ENCODE measurements at regions not wholly inside any gene's neighbourhood (a gene's known extent, or its start where the extent isn't known, plus 50 kb on each side); places are given as distances from the start of the nearest gene placed in this dataset.

DNA sequence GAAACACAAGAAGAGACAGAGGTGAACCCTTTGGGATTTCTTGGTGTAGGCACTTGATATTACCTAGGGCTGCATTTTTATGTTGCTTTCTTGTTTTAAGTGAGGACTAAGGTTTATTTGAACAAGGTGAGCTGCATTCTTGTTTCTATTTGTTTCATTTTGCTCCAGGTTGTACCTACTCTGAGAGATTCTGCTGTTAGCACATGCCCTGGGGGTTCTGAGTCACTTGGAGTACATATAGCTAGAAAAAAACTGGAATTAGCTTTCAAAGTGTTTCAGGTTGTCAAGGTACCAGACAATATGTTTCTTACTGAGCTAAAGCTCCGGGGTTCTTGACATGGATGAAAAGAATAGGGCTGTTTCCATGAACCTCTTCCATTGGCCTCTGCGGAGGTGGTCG is 299.4 kb downstream of the ICE1 start:
- Histone ChIP-seq H3K36me3 (ENCODE audit: insufficient read depth, low read length) (no peaks in the 10 kb centered on the region), H3K9ac (ENCODE audit: low read depth, low read length) (no peak overlapping the region), H3K4me3 (ENCODE audit: low read length) (no peak overlapping the region), H3K27me3 (ENCODE audit: insufficient read depth, low read length) (no peaks in the 10 kb centered on the region), H3K27ac (ENCODE audit: low read depth, low read length) (no peak overlapping the region), H3K4me1 (ENCODE audit: insufficient read depth, low read length) (no peaks in the 10 kb centered on the region), H3K9me3 (ENCODE audit: insufficient read depth, low read depth, low read length) (peaks cover 5% of the 10 kb centered on the region; the same call in 1 of the 2 replicates)
- 97% methylated on average over 2 of the region's 3 CpGs for WGBS

DNA sequence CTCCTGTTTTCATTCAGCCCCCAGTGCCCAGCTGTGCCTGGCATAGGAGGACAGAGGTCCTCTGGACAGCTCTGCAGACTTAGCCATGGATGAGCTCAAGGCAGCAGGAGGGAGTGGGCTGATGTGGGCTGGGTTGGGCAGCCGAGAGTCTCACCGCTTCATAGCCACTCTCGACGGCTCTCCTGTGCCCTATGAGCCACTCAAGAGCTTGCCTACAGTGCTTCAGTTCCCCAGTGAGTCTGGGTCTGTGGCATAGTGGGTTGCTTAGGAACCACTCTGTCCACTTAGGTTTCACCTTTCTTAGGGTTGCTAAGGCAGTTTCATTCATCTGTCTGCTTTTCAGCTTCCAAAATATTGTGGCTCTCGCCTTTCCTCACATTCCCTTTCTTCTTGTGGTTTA is 296.8 kb downstream of the ICE1 start:
- no peak overlapping the region for H3K27ac ChIP-seq (ENCODE audit: low read depth, low read length)
- no peaks in the 10 kb centered on the region for H3K36me3 ChIP-seq (ENCODE audit: insufficient read depth, low read length)
- WGBS, result 93% methylated on average over 5 of the region's 5 CpGs
- no peak overlapping the region for H3K4me3 ChIP-seq (ENCODE audit: low read length)
- no peaks in the 10 kb centered on the region for H3K27me3 ChIP-seq (ENCODE audit: insufficient read depth, low read length)
- no peaks in the 10 kb centered on the region for H3K4me1 ChIP-seq (ENCODE audit: insufficient read depth, low read length)
- peaks cover 5% of the 10 kb centered on the region; the same call in 1 of the 2 replicates for H3K9me3 ChIP-seq (ENCODE audit: insufficient read depth, low read depth, low read length)
- H3K9ac ChIP-seq (ENCODE audit: low read depth, low read length), result no peak overlapping the region

DNA sequence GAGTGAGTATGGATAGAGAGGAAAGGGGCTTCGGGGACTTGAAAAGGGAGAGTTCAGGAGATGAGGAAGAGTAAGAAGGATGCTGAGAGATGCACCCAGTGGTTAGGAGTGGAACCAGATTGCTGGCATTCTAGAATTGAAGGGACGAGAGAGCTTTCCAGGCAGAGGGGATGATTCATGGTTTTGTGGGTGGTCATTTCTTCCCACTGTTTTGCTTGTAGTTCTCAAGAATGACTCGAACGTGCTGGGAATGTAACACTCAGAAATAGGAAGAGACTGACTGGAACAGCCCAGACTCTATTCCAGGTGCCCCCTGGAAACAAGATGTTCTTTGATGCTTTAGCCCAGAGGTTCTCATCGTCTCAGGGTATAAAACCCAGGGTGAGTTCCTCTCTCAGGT is 294.2 kb downstream of the ICE1 start:
- Histone ChIP-seq H3K4me1 (ENCODE audit: insufficient read depth, low read length) (no peaks in the 10 kb centered on the region), H3K36me3 (ENCODE audit: insufficient read depth, low read length) (no peaks in the 10 kb centered on the region), H3K27ac (ENCODE audit: low read depth, low read length) (no peak overlapping the region), H3K4me3 (ENCODE audit: low read length) (no peak overlapping the region), H3K9ac (ENCODE audit: low read depth, low read length) (no peak overlapping the region), H3K9me3 (ENCODE audit: insufficient read depth, low read depth, low read length) (no peaks in the 10 kb centered on the region), H3K27me3 (ENCODE audit: insufficient read depth, low read length) (no peaks in the 10 kb centered on the region)
- WGBS, result 88% methylated on average over 5 of the region's 5 CpGs

- no peaks in the 10 kb centered on the region for H3K27me3 ChIP-seq (ENCODE audit: insufficient read depth, low read length)
- H3K9me3 ChIP-seq (ENCODE audit: insufficient read depth, low read depth, low read length), result peaks cover 9% of the 10 kb centered on the region
- H3K4me1 ChIP-seq (ENCODE audit: insufficient read depth, low read length), result no peaks in the 10 kb centered on the region
- 75% methylated on average over 1 of the region's 1 CpG for WGBS
- H3K4me3 ChIP-seq (ENCODE audit: low read length), result no peak overlapping the region
- H3K36me3 ChIP-seq (ENCODE audit: insufficient read depth, low read length), result no peaks in the 10 kb centered on the region
- H3K27ac ChIP-seq (ENCODE audit: low read depth, low read length), result no peak overlapping the region
- H3K9ac ChIP-seq (ENCODE audit: low read depth, low read length), result no peak overlapping the region
Measured at GRCh38 chr5:5711592-5711991, 289.1 kb downstream of the ICE1 start.

GRCh38 chr5:5711112-5711511 is 288.6 kb downstream of the ICE1 start:
- no peak overlapping the region for H3K4me3 ChIP-seq (ENCODE audit: low read length)
- H3K27me3 ChIP-seq (ENCODE audit: insufficient read depth, low read length), result no peaks in the 10 kb centered on the region
- no peaks in the 10 kb centered on the region for H3K36me3 ChIP-seq (ENCODE audit: insufficient read depth, low read length)
- 100% methylated on average over 2 of the region's 2 CpGs for WGBS
- H3K4me1 ChIP-seq (ENCODE audit: insufficient read depth, low read length), result no peaks in the 10 kb centered on the region
- no peak overlapping the region for H3K27ac ChIP-seq (ENCODE audit: low read depth, low read length)
- no peak overlapping the region for H3K9ac ChIP-seq (ENCODE audit: low read depth, low read length)
- peaks cover 9% of the 10 kb centered on the region for H3K9me3 ChIP-seq (ENCODE audit: insufficient read depth, low read depth, low read length)

GRCh38 chr5:5710471-5710870 is 288.0 kb downstream of the ICE1 start:
- no peak overlapping the region for H3K4me3 ChIP-seq (ENCODE audit: low read length)
- no peak overlapping the region for H3K27ac ChIP-seq (ENCODE audit: low read depth, low read length)
- 89% methylated on average over 8 of the region's 8 CpGs for WGBS
- no peak overlapping the region for H3K9ac ChIP-seq (ENCODE audit: low read depth, low read length)
- no peaks in the 10 kb centered on the region for H3K4me1 ChIP-seq (ENCODE audit: insufficient read depth, low read length)
- H3K27me3 ChIP-seq (ENCODE audit: insufficient read depth, low read length), result no peaks in the 10 kb centered on the region
- peaks cover 9% of the 10 kb centered on the region for H3K9me3 ChIP-seq (ENCODE audit: insufficient read depth, low read depth, low read length)
- no peaks in the 10 kb centered on the region for H3K36me3 ChIP-seq (ENCODE audit: insufficient read depth, low read length)

DNA sequence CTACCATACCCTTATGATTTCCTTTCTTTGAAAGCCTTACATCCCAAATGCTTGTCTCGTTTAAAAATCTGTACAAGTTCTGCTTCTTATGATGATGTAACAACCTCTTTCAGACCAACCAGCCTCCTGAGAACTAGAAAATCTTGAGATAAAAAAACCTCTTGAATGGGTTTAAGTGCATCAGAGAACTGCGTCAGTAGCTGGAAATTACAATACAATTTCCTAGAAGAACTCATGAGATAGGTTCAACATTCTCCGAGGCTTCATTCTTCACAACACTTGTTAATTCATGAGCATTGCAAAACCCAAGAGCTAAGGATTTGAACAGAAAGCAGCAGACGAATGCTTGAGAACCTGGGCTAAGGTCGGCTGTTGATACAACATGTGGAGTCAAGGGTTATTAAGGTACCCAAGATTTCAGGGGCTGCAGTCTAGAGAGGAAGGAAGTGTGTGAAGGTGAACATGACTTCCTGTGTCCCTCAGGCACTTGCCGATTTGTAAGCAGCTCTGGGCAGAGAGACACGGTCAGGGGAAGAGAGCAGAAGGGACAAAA is 286.0 kb downstream of the ICE1 start:
- Histone ChIP-seq H3K9me3 (ENCODE audit: insufficient read depth, low read depth, low read length) (peaks cover 9% of the 10 kb centered on the region), H3K36me3 (ENCODE audit: insufficient read depth, low read length) (no peaks in the 10 kb centered on the region), H3K4me3 (ENCODE audit: low read length) (no peak overlapping the region), H3K27me3 (ENCODE audit: insufficient read depth, low read length) (no peaks in the 10 kb centered on the region), H3K4me1 (ENCODE audit: insufficient read depth, low read length) (no peaks in the 10 kb centered on the region), H3K9ac (ENCODE audit: low read depth, low read length) (no peak overlapping the region), H3K27ac (ENCODE audit: low read depth, low read length) (no peak overlapping the region)
- WGBS, result 96% methylated on average over 7 of the region's 7 CpGs

DNA sequence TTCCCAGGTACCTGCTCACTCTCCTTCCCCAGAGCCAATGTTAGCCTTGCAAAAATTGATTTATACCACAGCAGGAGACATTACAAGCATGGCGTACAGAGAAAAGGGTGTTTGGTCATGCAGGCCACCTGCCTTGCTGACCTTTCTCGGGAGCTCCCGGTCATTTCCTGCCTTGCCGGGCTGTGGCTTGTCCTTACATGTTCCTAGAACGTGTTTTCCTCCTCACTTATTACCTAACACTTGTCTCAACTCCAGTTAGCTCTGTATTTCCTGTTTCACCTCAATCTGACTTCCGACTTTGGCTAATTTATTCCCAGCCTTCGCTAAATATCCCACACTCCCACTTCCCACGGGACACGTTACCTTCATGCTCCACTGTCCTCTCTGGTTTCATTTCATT is 282.5 kb downstream of the ICE1 start:
- peaks cover 9% of the 10 kb centered on the region for H3K9me3 ChIP-seq (ENCODE audit: insufficient read depth, low read depth, low read length)
- no peak overlapping the region for H3K9ac ChIP-seq (ENCODE audit: low read depth, low read length)
- H3K4me1 ChIP-seq (ENCODE audit: insufficient read depth, low read length), result no peaks in the 10 kb centered on the region
- no peaks in the 10 kb centered on the region for H3K36me3 ChIP-seq (ENCODE audit: insufficient read depth, low read length)
- H3K27me3 ChIP-seq (ENCODE audit: insufficient read depth, low read length), result no peaks in the 10 kb centered on the region
- H3K4me3 ChIP-seq (ENCODE audit: low read length), result no peak overlapping the region
- 88% methylated on average over 9 of the region's 9 CpGs for WGBS
- H3K27ac ChIP-seq (ENCODE audit: low read depth, low read length), result no peak overlapping the region

DNA sequence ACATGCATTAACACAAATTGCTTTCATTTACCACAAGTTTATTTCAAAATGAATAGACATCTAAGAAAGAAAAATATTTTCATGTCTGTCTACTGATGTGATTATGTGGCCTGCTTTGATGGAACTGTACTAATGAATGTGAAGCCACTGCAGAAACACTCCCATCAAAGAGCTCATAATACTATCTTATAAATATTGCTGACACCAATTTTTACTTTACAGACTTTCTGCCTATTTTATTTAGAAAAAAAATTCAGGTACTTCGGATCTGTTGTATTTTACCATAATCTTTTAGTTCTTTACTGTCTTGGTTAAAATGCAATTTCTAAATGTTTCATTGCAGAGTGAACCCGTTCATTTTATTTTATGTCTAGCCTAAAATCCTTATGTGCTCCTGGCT is 281.9 kb downstream of the ICE1 start:
- no peak overlapping the region for H3K4me3 ChIP-seq (ENCODE audit: low read length)
- no peaks in the 10 kb centered on the region for H3K36me3 ChIP-seq (ENCODE audit: insufficient read depth, low read length)
- no peaks in the 10 kb centered on the region for H3K27me3 ChIP-seq (ENCODE audit: insufficient read depth, low read length)
- H3K9me3 ChIP-seq (ENCODE audit: insufficient read depth, low read depth, low read length), result peaks cover 5% of the 10 kb centered on the region
- H3K27ac ChIP-seq (ENCODE audit: low read depth, low read length), result no peak overlapping the region
- H3K4me1 ChIP-seq (ENCODE audit: insufficient read depth, low read length), result no peaks in the 10 kb centered on the region
- no peak overlapping the region for H3K9ac ChIP-seq (ENCODE audit: low read depth, low read length)
- 88% methylated on average over 2 of the region's 2 CpGs for WGBS

- Histone ChIP-seq H3K9me3 (ENCODE audit: insufficient read depth, low read depth, low read length) (0 out of 2 replicates have a peak, but pooled peaks cover 2% of the 10 kb centered on the region), H3K9ac (ENCODE audit: low read depth, low read length) (no peak overlapping the region), H3K4me1 (ENCODE audit: insufficient read depth, low read length) (no peaks in the 10 kb centered on the region), H3K27me3 (ENCODE audit: insufficient read depth, low read length) (no peaks in the 10 kb centered on the region), H3K4me3 (ENCODE audit: low read length) (no peak overlapping the region), H3K36me3 (ENCODE audit: insufficient read depth, low read length) (no peaks in the 10 kb centered on the region), H3K27ac (ENCODE audit: low read depth, low read length) (no peak overlapping the region)
- WGBS, result 94% methylated on average over 7 of the region's 7 CpGs
Measured at GRCh38 chr5:5702934-5703333, 280.5 kb downstream of the ICE1 start.

DNA sequence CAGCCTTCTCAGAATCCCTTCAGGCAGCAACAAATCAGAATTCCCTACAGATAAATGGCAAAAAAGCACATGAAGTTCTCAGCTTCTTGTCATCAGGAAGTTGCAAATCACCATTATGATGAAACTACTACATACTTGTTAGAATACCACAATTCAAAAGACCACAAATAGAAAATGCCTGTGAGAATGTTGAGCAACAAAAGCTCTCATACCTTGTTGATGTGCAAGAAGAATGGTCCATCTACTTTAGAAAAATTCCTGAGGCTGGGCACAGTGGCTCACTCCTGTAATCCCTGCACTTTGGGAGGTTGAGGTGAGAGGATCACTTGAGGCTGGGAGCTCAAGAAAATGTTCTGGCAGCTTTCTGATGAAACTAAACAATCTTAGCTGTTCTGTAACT is 278.1 kb downstream of the ICE1 start:
- no peak overlapping the region for H3K27ac ChIP-seq (ENCODE audit: low read depth, low read length)
- peaks cover 18% of the 10 kb centered on the region for H3K9me3 ChIP-seq (ENCODE audit: insufficient read depth, low read depth, low read length)
- H3K27me3 ChIP-seq (ENCODE audit: insufficient read depth, low read length), result no peaks in the 10 kb centered on the region
- H3K36me3 ChIP-seq (ENCODE audit: insufficient read depth, low read length), result no peaks in the 10 kb centered on the region
- no peak overlapping the region for H3K9ac ChIP-seq (ENCODE audit: low read depth, low read length)
- 0 out of 2 replicates have a peak, but pooled peaks cover 4% of the 10 kb centered on the region for H3K4me1 ChIP-seq (ENCODE audit: insufficient read depth, low read length)
- no peak overlapping the region for H3K4me3 ChIP-seq (ENCODE audit: low read length)

DNA sequence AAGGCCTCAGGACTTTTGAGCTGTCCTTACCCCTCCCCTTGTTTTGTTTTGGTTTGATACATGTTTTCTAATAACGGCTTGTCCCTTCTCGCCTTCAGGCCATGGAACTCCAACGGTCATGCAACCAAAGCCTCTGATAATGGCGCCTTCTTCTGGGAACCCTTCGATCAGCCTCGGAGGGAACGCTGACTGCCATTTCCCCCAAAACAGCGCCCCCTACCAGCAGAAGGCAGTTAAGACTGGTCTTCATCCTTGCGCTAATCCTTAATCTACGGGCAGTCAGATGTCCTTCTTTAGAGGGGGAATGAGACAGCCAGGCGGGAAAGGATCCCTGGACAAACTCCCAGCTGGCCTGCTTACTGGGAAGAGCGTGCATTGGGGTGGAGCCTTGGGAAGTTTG is 276.6 kb downstream of the ICE1 start:
- Histone ChIP-seq H3K9me3 (ENCODE audit: insufficient read depth, low read depth, low read length) (peaks cover 18% of the 10 kb centered on the region), H3K4me3 (ENCODE audit: low read length) (no peak overlapping the region), H3K36me3 (ENCODE audit: insufficient read depth, low read length) (no peaks in the 10 kb centered on the region), H3K27me3 (ENCODE audit: insufficient read depth, low read length) (no peaks in the 10 kb centered on the region), H3K27ac (ENCODE audit: low read depth, low read length) (no peak overlapping the region), H3K4me1 (ENCODE audit: insufficient read depth, low read length) (peaks cover 18% of the 10 kb centered on the region; the same call in 1 of the 2 replicates), H3K9ac (ENCODE audit: low read depth, low read length) (no peak overlapping the region)
- WGBS, result 94% methylated on average over 12 of the region's 12 CpGs

Data from HUES64 (cell line).